GM10248 (cell line): ENCODE measurements at regions not wholly inside any gene's neighbourhood (a gene's known extent, or its start where the extent isn't known, plus 50 kb on each side); places are given as distances from the start of the nearest gene placed in this dataset.

Source experiments
- CTCF ChIA-PET: fragments of 300-600 bp; sonication (Branson Sonifier 250); formaldehyde crosslinking; extraction: SDS; loops from one replicate; lab custom pipeline; 2021; ENCODE audit warnings: antibody characterized with exemption; lab: Yijun Ruan, JAX
- POLR2A ChIA-PET: fragments of 350-650 bp; sonication (Branson Sonifier 250); formaldehyde crosslinking; extraction: SDS; loops from one replicate; lab custom pipeline; 2020; ENCODE audit warnings: antibody characterized with exemption; lab: Yijun Ruan, JAX
- DNase-seq: peaks from one replicate; pipeline ENCODE4 v3.0.0; 2012; ENCODE audit errors: extremely low spot score
- TF ChIP-seq, protein P1 (sequence below): IDR thresholded peaks from 2 replicates; pipeline ENCODE4 v1.5.1; 2012; ENCODE audit warnings: mild to moderate bottlenecking, low read depth; ENCODE audit errors: extremely low read depth, missing control alignments, control extremely low read depth

DNA sequence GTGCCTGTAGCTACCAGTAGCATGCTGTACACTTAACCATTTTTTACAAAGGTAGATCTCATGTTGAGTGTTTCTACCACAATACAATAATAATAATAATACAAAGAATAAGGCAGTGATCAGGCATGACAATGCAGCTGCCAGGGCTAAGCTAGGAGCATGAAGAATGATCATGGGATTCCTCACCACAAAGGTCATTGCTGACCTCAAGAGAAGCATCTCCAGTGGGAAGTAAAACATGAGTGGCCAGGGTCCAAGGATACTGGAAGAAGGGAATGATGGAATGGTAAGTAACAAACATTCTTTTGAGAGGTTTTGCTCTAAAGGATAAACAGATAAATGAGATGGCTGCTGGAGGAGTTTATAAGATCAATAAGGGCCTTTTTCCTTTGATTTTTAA, 591.1 kb downstream of the TNS3 start:
- DNase-seq = no peak
- TF ChIP-seq, protein P1, sequence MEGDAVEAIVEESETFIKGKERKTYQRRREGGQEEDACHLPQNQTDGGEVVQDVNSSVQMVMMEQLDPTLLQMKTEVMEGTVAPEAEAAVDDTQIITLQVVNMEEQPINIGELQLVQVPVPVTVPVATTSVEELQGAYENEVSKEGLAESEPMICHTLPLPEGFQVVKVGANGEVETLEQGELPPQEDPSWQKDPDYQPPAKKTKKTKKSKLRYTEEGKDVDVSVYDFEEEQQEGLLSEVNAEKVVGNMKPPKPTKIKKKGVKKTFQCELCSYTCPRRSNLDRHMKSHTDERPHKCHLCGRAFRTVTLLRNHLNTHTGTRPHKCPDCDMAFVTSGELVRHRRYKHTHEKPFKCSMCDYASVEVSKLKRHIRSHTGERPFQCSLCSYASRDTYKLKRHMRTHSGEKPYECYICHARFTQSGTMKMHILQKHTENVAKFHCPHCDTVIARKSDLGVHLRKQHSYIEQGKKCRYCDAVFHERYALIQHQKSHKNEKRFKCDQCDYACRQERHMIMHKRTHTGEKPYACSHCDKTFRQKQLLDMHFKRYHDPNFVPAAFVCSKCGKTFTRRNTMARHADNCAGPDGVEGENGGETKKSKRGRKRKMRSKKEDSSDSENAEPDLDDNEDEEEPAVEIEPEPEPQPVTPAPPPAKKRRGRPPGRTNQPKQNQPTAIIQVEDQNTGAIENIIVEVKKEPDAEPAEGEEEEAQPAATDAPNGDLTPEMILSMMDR = no peak
- POLR2A ChIA-PET = no interaction called here
- CTCF ChIA-PET = interaction anchor here (1.7 kb wide), 1 partner anchor 13 kb away, joined by 4 read pairs; no protein-coding TSS in a partner anchor

DNA sequence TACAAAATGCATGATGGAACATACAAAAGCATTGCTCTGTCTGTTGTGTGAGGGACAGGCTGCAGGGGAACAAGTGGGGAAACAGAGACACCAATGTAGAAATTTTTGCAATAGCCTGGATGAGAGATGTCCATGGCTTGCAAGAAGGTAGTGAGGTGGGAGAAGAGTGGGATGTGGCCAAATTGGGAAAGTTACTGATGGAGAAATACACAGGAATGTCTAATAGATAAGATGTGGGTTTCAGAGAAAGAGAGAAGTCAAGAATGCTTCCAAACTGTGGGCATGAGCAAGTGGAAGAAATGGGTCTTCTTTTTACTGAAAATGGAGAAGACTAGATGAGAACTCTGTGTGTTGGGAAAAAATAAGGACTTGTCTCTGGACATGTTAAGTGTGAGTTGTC, 592.7 kb downstream of the TNS3 start:
- TF ChIP-seq, protein P1 = no peak
- ChIA-PET CTCF (no interaction called here), POLR2A (no interaction called here)
- DNase-seq = no peak

DNA sequence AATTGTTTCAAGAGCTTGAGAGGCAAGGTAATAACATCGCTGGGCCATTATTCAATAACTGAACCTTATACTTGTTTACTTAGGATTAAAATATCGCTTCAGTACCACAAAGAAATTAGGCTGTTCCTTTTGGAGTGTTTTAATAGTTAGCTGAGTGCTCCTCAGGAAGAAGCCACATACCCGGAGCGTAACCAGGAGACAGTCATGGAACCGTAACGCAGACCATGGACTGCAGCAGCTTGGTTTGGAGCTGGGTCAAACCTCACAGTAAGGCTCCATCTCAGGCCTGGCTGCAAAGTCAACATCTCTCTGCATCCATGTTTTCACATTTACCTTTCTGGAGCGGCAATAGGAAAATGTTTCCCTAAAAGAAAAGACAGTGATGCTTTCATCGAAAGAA, 599.0 kb downstream of the TNS3 start:
- DNase-seq = no peak
- POLR2A ChIA-PET = no interaction called here
- TF ChIP-seq, protein P1 = no peak

DNA sequence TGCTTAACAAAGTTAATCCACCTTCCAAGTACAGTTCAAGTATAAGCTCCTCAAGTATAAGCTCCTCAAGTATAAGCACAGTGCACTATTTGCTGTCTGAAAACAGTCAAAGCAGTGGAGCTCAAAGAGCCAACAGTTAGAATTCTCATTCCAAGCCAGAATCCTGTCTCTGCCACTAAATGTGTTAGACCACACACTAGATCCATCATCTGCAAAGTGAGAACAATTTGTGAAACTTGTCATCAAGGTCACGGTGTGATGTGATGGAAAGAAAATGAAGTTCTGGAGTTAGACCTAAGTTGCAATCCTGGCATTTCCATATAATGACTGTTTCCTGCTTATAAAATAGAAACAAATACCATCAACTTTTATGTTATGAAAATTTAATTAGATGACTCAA, 602.5 kb downstream of the TNS3 start:
- DNase-seq = no peak
- POLR2A ChIA-PET = no interaction called here
- CTCF ChIA-PET = no interaction called here
- TF ChIP-seq, protein P1 = no peak

More for the DNA sequence above, 599.0 kb downstream of the TNS3 start:
- CTCF ChIA-PET = no interaction called here

DNA sequence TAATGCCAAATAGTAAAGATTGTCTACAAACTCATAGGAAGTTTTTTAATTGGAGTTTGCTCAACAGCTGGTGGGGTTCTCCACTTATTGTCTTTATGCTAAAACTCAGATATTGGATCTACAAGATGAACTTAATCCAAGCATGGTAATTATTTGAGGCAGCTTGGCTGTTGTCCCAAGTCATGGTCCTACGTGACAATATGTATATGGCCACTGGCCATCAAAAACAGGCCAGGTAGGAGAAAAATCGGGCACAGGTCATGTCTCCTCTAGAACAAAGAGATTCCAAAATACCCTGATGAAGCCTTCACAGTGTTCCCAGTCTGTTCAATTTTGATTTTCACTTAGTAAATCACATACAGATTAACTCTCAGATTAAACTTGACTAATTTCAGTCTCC, 606.4 kb downstream of the TNS3 start:
- ChIA-PET POLR2A (no interaction called here), CTCF (no interaction called here)
- TF ChIP-seq, protein P1 = no peak
- no peak for DNase-seq

DNA sequence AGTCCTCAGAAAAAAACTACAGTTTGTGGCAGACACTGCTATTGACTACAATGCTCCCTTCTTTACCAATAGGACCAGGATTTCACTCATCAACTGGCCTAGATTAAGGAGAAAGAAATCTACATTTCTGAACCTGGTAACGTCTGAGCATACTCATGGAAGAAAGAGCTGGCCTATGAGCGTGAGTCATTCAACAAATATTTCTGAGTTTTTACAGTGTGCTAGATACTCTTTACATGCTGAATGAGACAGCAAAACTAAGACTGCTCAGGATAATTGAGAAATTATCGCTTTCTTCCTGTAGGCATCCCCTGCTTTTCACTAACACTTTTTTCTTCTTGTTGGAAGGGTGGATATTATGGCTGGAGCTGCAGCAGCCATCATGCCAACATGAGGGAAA, 609.7 kb downstream of the TNS3 start:
- no peak for DNase-seq
- TF ChIP-seq, protein P1 = no peak

DNA sequence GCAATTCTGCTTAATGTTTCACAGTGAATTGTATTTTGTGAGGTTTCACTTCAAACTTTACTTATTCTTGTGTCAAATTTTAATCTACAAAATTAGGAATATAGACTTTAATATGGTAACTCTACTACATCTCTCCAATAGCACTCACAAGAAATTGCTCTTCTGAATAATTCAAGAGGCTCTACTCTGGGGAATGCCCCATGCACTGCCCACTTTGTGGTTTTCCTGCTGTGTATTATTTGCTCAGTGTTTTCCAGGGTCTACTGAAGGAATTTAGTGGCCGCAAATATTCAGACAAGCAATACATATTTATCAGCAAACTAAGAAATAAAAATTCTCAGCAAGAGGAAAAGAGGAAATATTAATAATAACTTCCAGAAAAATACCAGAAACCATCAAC, 611.4 kb downstream of the TNS3 start:
- CTCF ChIA-PET = interaction anchor here (1.3 kb wide), 1 partner anchor 9 kb away, joined by 3 read pairs; no protein-coding TSS in a partner anchor
- POLR2A ChIA-PET = no interaction called here

More for the DNA sequence above, 609.7 kb downstream of the TNS3 start:
- POLR2A ChIA-PET = no interaction called here
- CTCF ChIA-PET = no interaction called here

More for the DNA sequence above, 611.4 kb downstream of the TNS3 start:
- TF ChIP-seq, protein P1 = no peak
- no peak for DNase-seq
